MCF 10A (cell line): ENCODE measurements at regions not wholly inside any gene's neighbourhood (a gene's known extent, or its start where the extent isn't known, plus 50 kb on each side); places are given as distances from the start of the nearest gene placed in this dataset.

Experiments
- BruUV-seq: library from RNA; stranded (reverse); fragments of 400-500 nt; replicated peaks from 2 replicates; lab custom pipeline; 2021; lab: Mats Ljungman, UMichigan
- CTCF ChIA-PET: fragments of 300-600 bp; sonication (Branson Sonifier 250); formaldehyde crosslinking; extraction: SDS; loops from one replicate; lab custom pipeline; 2021; ENCODE audit warnings: antibody characterized with exemption, inconsistent platforms; lab: Yijun Ruan, JAX
- POLR2A ChIA-PET: fragments of 300-600, 350-650 bp; sonication (Branson Sonifier 250); formaldehyde crosslinking; extraction: SDS; loops from one replicate; lab custom pipeline; 2020; ENCODE audit warnings: antibody characterized with exemption, inconsistent platforms; lab: Yijun Ruan, JAX
- DNase-seq: peaks from one replicate; pipeline ENCODE4 v3.0.0-alpha.2; 2018; ENCODE audit not compliant: unreplicated experiment
- H3K27ac Mint-ChIP-seq: one replicate; pipeline ENCODE4 v1.8.0; 2022; ENCODE audit warnings: mild to moderate bottlenecking, low read depth, mixed read lengths; ENCODE audit not compliant: unreplicated experiment
- H3K27me3 Mint-ChIP-seq: one replicate; pipeline ENCODE4 v1.8.0; 2022; ENCODE audit warnings: mixed read lengths; ENCODE audit not compliant: insufficient read depth, unreplicated experiment
- H3K36me3 Mint-ChIP-seq: one replicate; pipeline ENCODE4 v1.8.0; 2022; ENCODE audit warnings: mild to moderate bottlenecking, moderate library complexity, mixed read lengths; ENCODE audit not compliant: insufficient read depth, unreplicated experiment
- H3K4me1 Mint-ChIP-seq: one replicate; pipeline ENCODE4 v1.8.0; 2022; ENCODE audit warnings: mixed read lengths; ENCODE audit not compliant: insufficient read depth, unreplicated experiment
- H3K4me3 Mint-ChIP-seq: one replicate; pipeline ENCODE4 v1.8.0; 2022; ENCODE audit warnings: mild to moderate bottlenecking, moderate library complexity, mixed read lengths; ENCODE audit not compliant: unreplicated experiment
- H3K9me3 Mint-ChIP-seq: one replicate; pipeline ENCODE4 v1.8.0; 2022; ENCODE audit warnings: mixed read lengths; ENCODE audit not compliant: unreplicated experiment
- intact Hi-C: fragments of 100-400 bp; cut with micrococcal nuclease; formaldehyde crosslinking; loops from 2 replicates; pipeline ENCODE4 v1.14.1; 2022
- TF ChIP-seq, protein P1 (sequence below): fragments of 200-600 bp; IDR thresholded peaks from one replicate; pipeline ENCODE4 v1.8.0; 2022; ENCODE audit warnings: antibody characterized with exemption, mild to moderate bottlenecking; ENCODE audit not compliant: unreplicated experiment

DNA sequence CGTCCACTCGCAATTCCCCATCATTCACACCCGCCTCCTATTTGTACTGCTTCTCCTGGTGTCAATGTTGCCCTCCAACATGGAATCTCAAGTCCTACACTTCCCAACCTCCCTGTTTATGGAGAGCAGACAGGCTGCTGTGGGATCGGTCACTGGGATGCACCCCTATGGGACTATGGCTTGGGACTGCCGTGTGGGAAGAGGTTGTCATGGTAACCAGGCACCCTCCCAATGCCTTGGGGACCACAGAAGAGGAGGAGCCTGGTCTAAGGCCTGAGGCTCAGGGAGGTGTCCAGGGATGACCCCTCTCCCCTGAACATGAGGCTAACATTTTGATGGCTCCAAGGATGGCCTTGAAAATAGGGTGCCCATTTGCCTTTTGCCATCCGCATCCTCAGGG lies 116.6 kb upstream of the CST7 start:
- no peak for DNase-seq
- TF ChIP-seq, protein P1, sequence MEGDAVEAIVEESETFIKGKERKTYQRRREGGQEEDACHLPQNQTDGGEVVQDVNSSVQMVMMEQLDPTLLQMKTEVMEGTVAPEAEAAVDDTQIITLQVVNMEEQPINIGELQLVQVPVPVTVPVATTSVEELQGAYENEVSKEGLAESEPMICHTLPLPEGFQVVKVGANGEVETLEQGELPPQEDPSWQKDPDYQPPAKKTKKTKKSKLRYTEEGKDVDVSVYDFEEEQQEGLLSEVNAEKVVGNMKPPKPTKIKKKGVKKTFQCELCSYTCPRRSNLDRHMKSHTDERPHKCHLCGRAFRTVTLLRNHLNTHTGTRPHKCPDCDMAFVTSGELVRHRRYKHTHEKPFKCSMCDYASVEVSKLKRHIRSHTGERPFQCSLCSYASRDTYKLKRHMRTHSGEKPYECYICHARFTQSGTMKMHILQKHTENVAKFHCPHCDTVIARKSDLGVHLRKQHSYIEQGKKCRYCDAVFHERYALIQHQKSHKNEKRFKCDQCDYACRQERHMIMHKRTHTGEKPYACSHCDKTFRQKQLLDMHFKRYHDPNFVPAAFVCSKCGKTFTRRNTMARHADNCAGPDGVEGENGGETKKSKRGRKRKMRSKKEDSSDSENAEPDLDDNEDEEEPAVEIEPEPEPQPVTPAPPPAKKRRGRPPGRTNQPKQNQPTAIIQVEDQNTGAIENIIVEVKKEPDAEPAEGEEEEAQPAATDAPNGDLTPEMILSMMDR, result no peak
- Mint-ChIP-seq H3K4me3 (no peak overlapping the region), H3K27me3 (no peaks in the 10 kb centered on the region), H3K4me1 (no peaks in the 10 kb centered on the region), H3K36me3 (no peaks in the 10 kb centered on the region), H3K9me3 (peaks cover 6% of the 10 kb centered on the region), H3K27ac (no peak overlapping the region)
- intact Hi-C loops, result no loop called here
- ChIA-PET POLR2A (no interaction called here), CTCF (interaction anchor here (0.6 kb wide), 1 partner anchor 335 kb away, joined by 3 read pairs; no protein-coding TSS in a partner anchor)
- no TSS peak for BruUV-seq

- Mint-ChIP-seq H3K4me1 (no peaks in the 10 kb centered on the region), H3K27me3 (no peaks in the 10 kb centered on the region), H3K36me3 (no peaks in the 10 kb centered on the region), H3K4me3 (no peak overlapping the region), H3K27ac (no peak overlapping the region), H3K9me3 (peaks cover 6% of the 10 kb centered on the region)
- intact Hi-C loops, result no loop called here
- no peak for DNase-seq
- POLR2A ChIA-PET, result no interaction called here
- CTCF ChIA-PET, result no interaction called here
- TF ChIP-seq, protein P1, result no peak
- BruUV-seq, result no TSS peak
These were observed 115.5 kb upstream of the CST7 start for GRCh38 chr20:24833592-24833991.

- ChIA-PET POLR2A (interaction anchor here (0.6 kb wide), 1 partner anchor 25 kb away, joined by 3 read pairs; no protein-coding TSS in a partner anchor), CTCF (interaction anchor here (0.7 kb wide), 1 partner anchor 17 kb away, joined by 3 read pairs; no protein-coding TSS in a partner anchor)
- H3K4me1 Mint-ChIP-seq, result no peaks in the 10 kb centered on the region
- no peak for DNase-seq
- H3K27ac Mint-ChIP-seq, result no peak overlapping the region
- H3K27me3 Mint-ChIP-seq, result no peaks in the 10 kb centered on the region
- no peak overlapping the region for H3K4me3 Mint-ChIP-seq
- peaks cover 6% of the 10 kb centered on the region for H3K9me3 Mint-ChIP-seq
- BruUV-seq, result no TSS peak
- TF ChIP-seq, protein P1, result no peak
- no peaks in the 10 kb centered on the region for H3K36me3 Mint-ChIP-seq
- intact Hi-C loops, result no loop called here
These were observed 114.8 kb upstream of the CST7 start for GRCh38 chr20:24834310-24834709.

DNA sequence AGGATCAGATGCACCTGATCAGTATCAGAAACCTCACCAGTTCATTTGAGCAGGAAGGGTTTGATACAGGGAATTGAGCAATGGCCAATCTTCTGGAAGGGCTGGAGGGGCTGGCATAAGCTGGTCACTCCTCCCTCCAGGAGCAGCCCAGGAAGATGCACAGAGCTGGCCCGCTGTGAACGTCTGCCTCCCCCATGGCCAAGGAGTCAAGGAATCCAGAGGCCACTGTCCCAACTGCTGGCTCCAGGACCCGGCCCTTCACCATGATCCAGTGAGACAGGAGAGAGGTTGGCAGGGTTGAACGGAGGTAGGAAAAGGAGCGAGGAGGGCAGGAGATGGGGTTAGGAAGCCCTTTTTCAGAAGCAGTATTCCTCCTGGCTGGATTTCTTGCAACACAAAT lies 113.9 kb upstream of the CST7 start:
- BruUV-seq, result no TSS peak
- TF ChIP-seq, protein P1, result no peak
- Mint-ChIP-seq H3K4me3 (no peak overlapping the region), H3K27ac (no peak overlapping the region), H3K27me3 (no peaks in the 10 kb centered on the region), H3K36me3 (no peaks in the 10 kb centered on the region), H3K4me1 (no peaks in the 10 kb centered on the region), H3K9me3 (peaks cover 9% of the 10 kb centered on the region)
- CTCF ChIA-PET, result no interaction called here
- DNase-seq, result no peak
- intact Hi-C loops, result no loop called here
- POLR2A ChIA-PET, result interaction anchor here (0.6 kb wide), 2 partner anchors 26 to 32 kb away, joined by 3 read pairs; no protein-coding TSS in a partner anchor
